Kidney epithelial cell (primary cell): ENCODE measurements at regions not wholly inside any gene's neighbourhood (a gene's known extent, or its start where the extent isn't known, plus 50 kb on each side); places are given as distances from the start of the nearest gene placed in this dataset.
A peak's percentile ranks its signal among the peaks of the same experiment; 100 is the strongest.
"Not testable (repeated sequence)": the region's sequence is repeated elsewhere in the genome, so short reads cannot be mapped to it uniquely, and the experiment has no call there.

Source experiments
- DNase-seq: peaks from one replicate; pipeline ENCODE4 v3.0.0-alpha.2; 2010; ENCODE audit warnings: low read depth
- H3K27me3 ChIP-seq: 2 replicates; pipeline ENCODE4 v1.6.0; 2011; ENCODE audit warnings: low read length; ENCODE audit not compliant: control insufficient read depth, insufficient read depth
- H3K36me3 ChIP-seq: 2 replicates; pipeline ENCODE4 v1.5.1; 2011; ENCODE audit warnings: low read length; ENCODE audit not compliant: control insufficient read depth, insufficient read depth
- H3K4me3 ChIP-seq: 2 replicates; pipeline ENCODE4 v1.5.1; 2011; ENCODE audit warnings: low read depth, mild to moderate bottlenecking, control low read depth, low read length
- CTCF ChIP-seq: IDR thresholded peaks from 2 replicates; pipeline ENCODE4 v1.5.1; 2011; ENCODE audit warnings: mild to moderate bottlenecking, moderate library complexity, low read length, control low read depth, inconsistent platforms; ENCODE audit not compliant: insufficient read depth, poor library complexity, severe bottlenecking

GRCh38 chr12:74752215-74752614 is 214.6 kb downstream of the ATXN7L3B start:
- H3K27me3 ChIP-seq: no peaks in the 10 kb centered on the region
- TF ChIP-seq CTCF: no peak
- H3K36me3 ChIP-seq: no peaks in the 10 kb centered on the region
- H3K4me3 ChIP-seq: no peak overlapping the region
- no peak for DNase-seq

- H3K27me3 ChIP-seq: no peaks in the 10 kb centered on the region
- no peaks in the 10 kb centered on the region for H3K36me3 ChIP-seq
- TF ChIP-seq CTCF: no peak
- DNase-seq: no peak
- H3K4me3 ChIP-seq: no peak overlapping the region
Observed at GRCh38 chr12:74770552-74770951, 232.9 kb downstream of the ATXN7L3B start.

- Histone ChIP-seq H3K4me3 (no peak overlapping the region), H3K36me3 (no peaks in the 10 kb centered on the region), H3K27me3 (no peaks in the 10 kb centered on the region)
- TF ChIP-seq CTCF: no peak
- DNase-seq: no peak
Observed at GRCh38 chr12:74775276-74775675, 237.6 kb downstream of the ATXN7L3B start.

GRCh38 chr12:74776378-74776777 is 238.7 kb downstream of the ATXN7L3B start:
- DNase-seq: no peak
- H3K27me3 ChIP-seq: no peaks in the 10 kb centered on the region
- no peaks in the 10 kb centered on the region for H3K36me3 ChIP-seq
- no peak overlapping the region for H3K4me3 ChIP-seq
- no peak for TF ChIP-seq CTCF

- TF ChIP-seq CTCF: no peak
Observed at GRCh38 chr12:74780182-74780849, 242.7 kb downstream of the ATXN7L3B start.

GRCh38 chr12:74780850-74781241 is 243.2 kb downstream of the ATXN7L3B start:
- not testable (repeated sequence) for DNase-seq, H3K36me3 ChIP-seq, H3K27me3 ChIP-seq

More at GRCh38 chr12:74780182-74780849, 242.7 kb downstream of the ATXN7L3B start:
- peak; percentile 48 for DNase-seq
- Histone ChIP-seq H3K4me3 (no peak overlapping the region), H3K36me3 (no peaks in the 10 kb centered on the region), H3K27me3 (no peaks in the 10 kb centered on the region)

More at GRCh38 chr12:74780850-74781241, 243.2 kb downstream of the ATXN7L3B start:
- H3K4me3 ChIP-seq: not testable (repeated sequence)
